GM12873 (cell line): ENCODE measurements at regions not wholly inside any gene's neighbourhood (a gene's known extent, or its start where the extent isn't known, plus 50 kb on each side); places are given as distances from the start of the nearest gene placed in this dataset.

ENCODE experiments used
- TF ChIP-seq, protein P1 (sequence below): IDR thresholded peaks from 2 replicates; pipeline ENCODE4 v1.5.1; 2012; ENCODE audit warnings: low read depth, mild to moderate bottlenecking, moderate library complexity, low read length, control low read depth; ENCODE audit not compliant: insufficient read depth; ENCODE audit errors: missing control alignments

DNA sequence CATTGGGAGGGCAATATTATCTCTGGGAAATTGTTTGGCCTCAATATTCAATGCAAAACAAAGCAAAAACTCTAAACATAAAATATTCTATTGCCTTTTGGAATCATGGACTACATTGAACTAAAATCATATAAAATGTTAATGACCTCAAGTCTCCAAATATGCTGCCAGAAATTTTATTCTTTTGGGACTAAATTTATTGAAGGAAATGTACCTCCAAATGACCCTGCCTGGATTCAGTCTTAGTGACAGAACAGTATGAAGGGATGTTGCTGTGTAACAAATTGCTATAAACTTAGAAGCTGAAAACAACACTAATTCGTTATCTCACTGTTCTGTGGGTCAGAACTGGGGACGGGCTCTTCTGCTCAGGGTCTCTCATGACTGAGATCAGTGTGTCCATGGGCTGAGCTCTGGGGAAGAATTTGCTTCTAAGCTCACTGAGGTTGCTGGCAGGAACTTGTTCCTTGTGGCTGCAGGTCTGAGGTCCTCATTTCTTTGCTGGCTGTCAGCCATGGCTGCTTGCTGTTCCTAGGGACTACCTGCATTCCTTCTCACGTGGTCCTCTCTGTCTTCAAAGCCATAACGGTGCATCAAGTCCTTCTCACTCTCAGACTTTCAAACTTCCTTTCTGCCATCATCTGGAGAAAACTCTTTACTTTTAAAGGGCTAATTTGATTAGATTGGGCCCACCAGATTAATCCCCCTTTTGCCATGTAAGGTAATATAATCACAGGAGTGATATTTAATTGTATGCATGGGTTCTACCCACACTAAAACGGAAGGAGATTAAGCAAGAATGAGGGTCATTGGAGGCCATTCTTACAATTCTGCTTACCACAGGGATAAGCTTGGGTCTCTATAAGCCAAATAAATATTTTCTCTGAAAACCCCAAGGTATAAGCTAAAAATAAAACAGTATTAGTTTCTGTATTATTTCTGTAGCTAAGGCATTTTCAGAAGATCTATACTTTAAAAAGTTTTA is 149.0 kb downstream of the ADCYAP1 start:
- TF ChIP-seq, protein P1, sequence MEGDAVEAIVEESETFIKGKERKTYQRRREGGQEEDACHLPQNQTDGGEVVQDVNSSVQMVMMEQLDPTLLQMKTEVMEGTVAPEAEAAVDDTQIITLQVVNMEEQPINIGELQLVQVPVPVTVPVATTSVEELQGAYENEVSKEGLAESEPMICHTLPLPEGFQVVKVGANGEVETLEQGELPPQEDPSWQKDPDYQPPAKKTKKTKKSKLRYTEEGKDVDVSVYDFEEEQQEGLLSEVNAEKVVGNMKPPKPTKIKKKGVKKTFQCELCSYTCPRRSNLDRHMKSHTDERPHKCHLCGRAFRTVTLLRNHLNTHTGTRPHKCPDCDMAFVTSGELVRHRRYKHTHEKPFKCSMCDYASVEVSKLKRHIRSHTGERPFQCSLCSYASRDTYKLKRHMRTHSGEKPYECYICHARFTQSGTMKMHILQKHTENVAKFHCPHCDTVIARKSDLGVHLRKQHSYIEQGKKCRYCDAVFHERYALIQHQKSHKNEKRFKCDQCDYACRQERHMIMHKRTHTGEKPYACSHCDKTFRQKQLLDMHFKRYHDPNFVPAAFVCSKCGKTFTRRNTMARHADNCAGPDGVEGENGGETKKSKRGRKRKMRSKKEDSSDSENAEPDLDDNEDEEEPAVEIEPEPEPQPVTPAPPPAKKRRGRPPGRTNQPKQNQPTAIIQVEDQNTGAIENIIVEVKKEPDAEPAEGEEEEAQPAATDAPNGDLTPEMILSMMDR, result no peak

DNA sequence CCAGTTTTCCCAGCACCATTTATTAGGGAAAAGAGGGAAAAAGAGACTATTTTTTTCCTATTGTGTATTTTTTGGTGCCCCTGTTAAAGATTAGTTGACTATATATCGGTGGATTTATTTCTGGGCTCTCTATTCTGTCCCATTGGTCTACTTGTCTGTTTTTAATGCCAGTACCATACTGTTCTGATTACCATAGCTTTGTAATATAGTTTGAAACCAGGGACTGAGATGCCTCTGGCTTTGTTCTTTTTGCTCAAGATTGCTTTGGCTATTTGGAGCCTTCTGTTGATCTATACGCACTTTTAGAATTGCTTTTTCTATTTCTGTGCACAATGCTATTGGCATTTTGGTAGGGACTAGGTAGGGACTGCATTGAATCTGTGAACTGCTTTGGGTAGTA is 151.7 kb downstream of the ADCYAP1 start:
- TF ChIP-seq, protein P1, result no peak

DNA sequence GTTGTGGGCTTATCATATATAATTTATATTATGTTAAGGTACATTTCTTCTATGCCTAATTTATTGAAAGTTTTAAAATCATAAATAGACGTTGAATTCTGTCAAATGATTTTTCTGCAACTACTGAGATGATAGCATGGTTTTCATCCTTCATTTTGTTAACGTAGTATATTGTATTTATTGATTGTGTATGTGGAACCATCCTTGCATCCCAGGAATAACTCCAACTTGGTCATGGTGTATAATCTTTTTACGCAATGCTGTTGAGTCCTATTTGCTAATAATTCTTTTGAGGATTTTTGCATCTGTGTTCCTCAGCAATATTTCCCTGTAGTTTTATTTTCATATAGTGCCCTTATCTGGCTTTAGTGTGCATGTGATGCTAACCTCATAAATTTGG is 152.7 kb downstream of the ADCYAP1 start:
- TF ChIP-seq, protein P1, result no peak

DNA sequence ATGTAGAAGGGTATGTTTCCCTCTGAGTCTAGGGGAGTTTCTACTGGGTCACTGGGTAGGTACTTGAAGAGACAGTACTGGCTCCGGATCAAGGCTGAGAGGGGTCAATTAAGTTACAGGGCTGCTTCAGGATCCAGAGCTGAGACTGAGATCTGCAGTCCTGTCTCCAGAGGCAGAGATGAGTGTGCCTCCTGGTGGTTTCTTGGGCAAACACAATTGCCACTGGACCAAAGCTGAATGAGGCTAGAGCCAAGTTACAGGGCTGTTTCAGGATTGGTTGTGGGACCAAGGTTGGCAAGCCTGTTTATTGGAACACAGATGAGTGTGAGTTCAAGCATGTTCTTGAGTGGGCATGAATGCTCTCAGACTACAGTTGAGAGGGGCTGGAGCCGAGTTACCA is 157.9 kb downstream of the ADCYAP1 start:
- TF ChIP-seq, protein P1, result peak; percentile 40

DNA sequence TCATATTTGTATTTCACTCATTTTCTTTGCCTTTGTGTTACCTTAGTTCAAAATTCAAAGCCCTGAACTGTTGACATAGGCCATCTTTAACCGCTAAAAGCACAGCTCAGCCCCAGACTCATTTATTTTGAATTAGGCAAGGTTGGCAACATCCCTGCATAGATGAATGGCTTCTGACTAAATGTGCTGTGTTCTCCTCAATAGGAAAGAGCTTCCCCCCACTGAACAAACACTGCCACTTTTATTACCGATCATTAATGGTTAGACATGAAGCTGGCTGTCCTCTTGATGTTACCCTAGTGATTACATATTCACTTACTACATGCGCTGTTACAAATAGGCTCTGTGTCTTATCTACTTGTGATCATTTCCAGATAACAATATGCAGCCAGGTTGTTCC is 170.7 kb downstream of the ADCYAP1 start:
- TF ChIP-seq, protein P1, result no peak

DNA sequence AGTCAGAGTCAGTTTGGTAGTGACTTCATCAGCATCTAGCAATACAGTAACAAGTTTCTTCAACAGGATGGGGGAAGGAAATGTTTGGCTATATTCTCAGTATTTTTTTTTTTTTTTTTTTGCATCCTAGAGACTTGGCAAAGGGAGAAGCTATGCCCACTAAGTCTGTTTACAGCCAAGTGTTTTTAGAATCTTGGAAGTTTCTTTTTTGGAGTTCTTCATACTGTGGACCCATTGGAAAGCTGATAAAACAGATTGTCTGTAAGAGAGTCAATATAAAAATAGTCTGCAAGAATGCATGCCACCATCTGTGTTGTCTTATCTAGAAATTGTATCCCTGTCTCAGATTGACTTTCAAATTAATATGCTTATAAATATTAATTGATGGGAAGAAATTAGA is 171.2 kb downstream of the ADCYAP1 start:
- TF ChIP-seq, protein P1, result no peak

DNA sequence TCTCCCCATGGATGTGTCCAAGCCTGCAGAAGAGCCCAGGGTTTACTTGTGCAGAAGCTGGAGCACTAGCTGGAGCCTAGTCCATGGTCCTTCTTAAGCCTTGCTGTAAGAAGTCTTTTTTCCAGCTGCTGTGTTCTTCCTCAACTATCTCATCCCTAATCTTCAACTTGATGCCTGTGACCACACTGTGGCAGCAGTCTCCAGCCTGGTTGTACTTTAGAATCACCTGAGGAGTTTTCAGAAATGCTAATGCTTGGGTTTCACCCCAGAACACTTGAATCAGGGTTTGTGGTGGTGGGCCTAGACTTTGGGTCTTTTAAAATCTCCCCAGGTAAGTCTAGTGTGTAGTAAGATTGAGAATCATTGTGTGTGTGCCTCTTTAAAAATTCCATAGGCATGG is 173.6 kb downstream of the ADCYAP1 start:
- TF ChIP-seq, protein P1, result no peak
